HepG2 (cell line): ENCODE measurements at regions not wholly inside any gene's neighbourhood (a gene's known extent, or its start where the extent isn't known, plus 50 kb on each side); places are given as distances from the start of the nearest gene placed in this dataset.

ENCODE experiments used
- ATF6 ChIP-seq: sonication (generic); formaldehyde crosslinking; conservative IDR thresholded peaks from 2 replicates; pipeline ENCODE4 v1.4.0; 2020; ENCODE audit warnings: missing genetic modification reagents
- BCL6 ChIP-seq: IDR thresholded peaks from 2 replicates; pipeline ENCODE4 v1.6.1; 2016; ENCODE audit warnings: missing genetic modification reagents, missing compliant biosample characterization
- ELK4 ChIP-seq: sonication (generic); formaldehyde crosslinking; IDR thresholded peaks from 2 replicates; pipeline ENCODE4 v1.9.0; 2021; ENCODE audit warnings: missing genetic modification reagents, borderline replicate concordance
- FOXA1 ChIP-seq, 2 experiments: fragments of 450-650 bp in 1 of 2; sonication (generic) in 1 of 2; formaldehyde crosslinking in 1 of 2; IDR thresholded peaks; 2 replicates each; pipeline versions ENCODE4 v1.4.0 to v1.6.1; 2016 to 2020; ENCODE audit warnings: missing genetic modification reagents in 1 of 2
- MIER2 ChIP-seq: IDR thresholded peaks from 2 replicates; pipeline ENCODE4 v1.6.1; 2016; ENCODE audit warnings: missing biosample characterization, missing genetic modification reagents
- STAG1 ChIP-seq: sonication (generic); formaldehyde crosslinking; IDR thresholded peaks from 2 replicates; pipeline ENCODE4 v1.4.0; 2020; ENCODE audit warnings: missing genetic modification reagents
- TEAD3 ChIP-seq: optimal IDR thresholded peaks from 2 replicates; pipeline ENCODE3; 2016; ENCODE audit warnings: borderline replicate concordance
- TFAP4 ChIP-seq: sonication (generic); IDR thresholded peaks from 2 replicates; pipeline ENCODE4 v1.6.1; 2016; ENCODE audit warnings: low read depth, borderline replicate concordance
- ZBTB40 ChIP-seq, 2 experiments: fragments of 450-650 bp in 1 of 2; sonication (generic) in 1 of 2; formaldehyde crosslinking in 1 of 2; IDR thresholded peaks; 2 replicates each; pipeline versions ENCODE4 v1.6.1 to v1.8.0; 2016 to 2022; ENCODE audit warnings: antibody characterized with exemption in 1 of 2, mild to moderate bottlenecking in 1 of 2, missing genetic modification reagents in 1 of 2
- ZMYM3 ChIP-seq: sonication (generic); formaldehyde crosslinking; IDR thresholded peaks from 2 replicates; pipeline ENCODE4 v1.5.1; 2020; ENCODE audit warnings: mild to moderate bottlenecking, missing genetic modification reagents
- ZNF652 ChIP-seq: IDR thresholded peaks from 2 replicates; pipeline ENCODE4 v1.6.1; 2016; ENCODE audit warnings: low read depth, borderline replicate concordance
- ZNF775 ChIP-seq: sonication (generic); formaldehyde crosslinking; IDR thresholded peaks from 2 replicates; pipeline ENCODE4 v1.4.0; 2020; ENCODE audit warnings: missing genetic modification reagents, mild to moderate bottlenecking, moderate library complexity, borderline replicate concordance
- ZNF883 ChIP-seq: sonication (generic); formaldehyde crosslinking; IDR thresholded peaks from 2 replicates; pipeline ENCODE4 v1.5.1; 2020; ENCODE audit warnings: mild to moderate bottlenecking, missing genetic modification reagents; ENCODE audit errors: not compliant biosample characterization
- TF ChIP-seq, protein P1 (sequence below): sonication (generic); formaldehyde crosslinking; IDR thresholded peaks from 2 replicates; pipeline ENCODE4 v1.5.0; 2020; ENCODE audit warnings: missing genetic modification reagents

DNA sequence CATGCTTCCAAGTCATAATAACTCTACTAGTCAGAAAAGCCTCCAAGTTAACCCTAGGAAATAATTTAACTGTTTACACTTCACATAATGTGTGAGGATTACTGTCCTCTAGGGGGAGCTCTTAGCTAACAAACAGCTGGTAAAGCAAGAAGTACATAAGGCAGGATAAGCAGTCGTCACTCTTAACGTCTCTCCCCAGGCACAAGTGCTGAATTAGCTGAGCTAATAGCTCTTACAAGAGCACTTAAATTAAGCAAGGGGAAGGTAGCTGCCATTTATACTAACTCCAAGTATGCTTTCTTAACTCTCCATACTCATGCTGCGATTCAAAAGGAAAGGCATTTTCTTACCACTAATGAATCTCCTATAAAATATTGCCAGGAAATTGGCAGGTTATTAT lies 79.3 kb upstream of the TSPAN11 start (continued):
- TF ChIP-seq ZBTB40 (IDR thresholded peaks at IDR 0.05) (no peak), ZBTB40 (CRISPR knock-in tag; IDR thresholded peaks at IDR 0.05) (no peak), ZNF775 (no peak), ZNF883 (CRISPR knock-in tag) (no peak), MIER2 (0 out of 2 replicates have a peak, but pooled peaks have one; percentile 15), FOXA1 (IDR thresholded peaks at IDR 0.05) (no peak), FOXA1 (CRISPR knock-in tag; IDR thresholded peaks at IDR 0.05) (peak; percentile 66), TFAP4 (peak; percentile 79; the same call in 1 of the 2 replicates), ATF6 (CRISPR knock-in tag) (no peak), TEAD3 (CRISPR knock-in tag) (no peak), ELK4 (CRISPR knock-in tag) (no peak), STAG1 (CRISPR knock-in tag) (peak; percentile 88), BCL6 (CRISPR knock-in tag) (0 out of 2 replicates have a peak, but pooled peaks have one; percentile 14), ZMYM3 (CRISPR knock-in tag) (peak; percentile 98), ZNF652 (CRISPR knock-in tag) (peak; percentile 86)
- TF ChIP-seq, protein P1, sequence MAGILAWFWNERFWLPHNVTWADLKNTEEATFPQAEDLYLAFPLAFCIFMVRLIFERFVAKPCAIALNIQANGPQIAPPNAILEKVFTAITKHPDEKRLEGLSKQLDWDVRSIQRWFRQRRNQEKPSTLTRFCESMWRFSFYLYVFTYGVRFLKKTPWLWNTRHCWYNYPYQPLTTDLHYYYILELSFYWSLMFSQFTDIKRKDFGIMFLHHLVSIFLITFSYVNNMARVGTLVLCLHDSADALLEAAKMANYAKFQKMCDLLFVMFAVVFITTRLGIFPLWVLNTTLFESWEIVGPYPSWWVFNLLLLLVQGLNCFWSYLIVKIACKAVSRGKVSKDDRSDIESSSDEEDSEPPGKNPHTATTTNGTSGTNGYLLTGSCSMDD (CRISPR knock-in tag), result no peak
